Lower leg skin (tissue), 3 donors: ENCODE measurements at regions not wholly inside any gene's neighbourhood (a gene's known extent, or its start where the extent isn't known, plus 50 kb on each side); places are given as distances from the start of the nearest gene placed in this dataset.

Experiments
- CTCF ChIP-seq, 3 donors: fragments of 450-650 bp; IDR thresholded peaks; one replicate each; pipeline ENCODE4 v1.5.1; 2016; ENCODE audit warnings: antibody characterized with exemption in 3 of 3, mild to moderate bottlenecking in 3 of 3, moderate library complexity in 2 of 3
- POLR2A ChIP-seq, 2 donors: fragments of 450-650 bp; IDR thresholded peaks; one replicate each; pipeline ENCODE4 v1.6.1; 2016 to 2017; ENCODE audit warnings: antibody characterized with exemption in 2 of 2, mild to moderate bottlenecking in 1 of 2, moderate library complexity in 1 of 2

GRCh38 chr10:10256860-10257259, 760.8 kb upstream of the CELF2 start:
- TF ChIP-seq CTCF (IDR thresholded peaks at IDR 0.05) (no peak), POLR2A (IDR thresholded peaks at IDR 0.05) (no peak)
